ENCODE measurements at regions not wholly inside any gene's neighbourhood (a gene's known extent, or its start where the extent isn't known, plus 50 kb on each side); places are given as distances from the start of the nearest gene placed in this dataset.
A peak's percentile ranks its signal among the peaks of the same experiment; 100 is the strongest.

DNA sequence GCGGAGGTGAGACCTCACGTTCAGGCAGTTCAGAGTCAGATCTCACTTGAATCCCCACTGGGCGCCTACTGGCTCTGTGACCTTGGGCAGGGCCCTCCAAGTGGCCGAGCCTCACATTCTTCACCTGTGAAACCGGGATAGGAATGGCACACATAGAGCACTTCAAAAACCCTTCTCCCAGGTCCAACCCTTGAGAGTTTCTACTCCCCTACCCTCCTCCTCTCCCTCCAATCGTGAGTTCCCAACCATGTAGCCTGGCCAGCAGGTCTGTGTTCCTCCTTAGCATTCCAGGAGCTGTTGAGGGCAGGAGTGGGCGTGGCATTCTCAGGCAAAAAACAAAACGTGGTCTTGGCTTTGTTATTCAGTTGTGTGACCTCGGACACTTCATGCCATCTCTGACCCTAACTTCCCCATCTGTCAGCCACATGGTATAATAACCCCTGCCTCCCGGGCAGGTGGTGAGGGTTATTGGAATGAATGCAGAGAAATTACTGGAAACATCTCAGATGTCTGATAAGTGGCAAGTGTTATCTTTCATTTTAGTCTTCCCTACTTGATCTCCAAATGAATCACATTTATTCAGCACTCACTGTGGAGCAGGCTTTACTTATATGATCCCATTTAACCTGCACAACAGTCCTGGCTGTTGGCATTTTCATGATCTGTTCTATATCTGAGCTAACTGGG is 112.8 kb upstream of the BOD1 start:
- no peak for TF ChIP-seq CTCF (conservative IDR thresholded peaks at IDR 0.05)
- no peak for DNase-seq (ENCODE audit: extremely low spot score, unreplicated experiment)

DNA sequence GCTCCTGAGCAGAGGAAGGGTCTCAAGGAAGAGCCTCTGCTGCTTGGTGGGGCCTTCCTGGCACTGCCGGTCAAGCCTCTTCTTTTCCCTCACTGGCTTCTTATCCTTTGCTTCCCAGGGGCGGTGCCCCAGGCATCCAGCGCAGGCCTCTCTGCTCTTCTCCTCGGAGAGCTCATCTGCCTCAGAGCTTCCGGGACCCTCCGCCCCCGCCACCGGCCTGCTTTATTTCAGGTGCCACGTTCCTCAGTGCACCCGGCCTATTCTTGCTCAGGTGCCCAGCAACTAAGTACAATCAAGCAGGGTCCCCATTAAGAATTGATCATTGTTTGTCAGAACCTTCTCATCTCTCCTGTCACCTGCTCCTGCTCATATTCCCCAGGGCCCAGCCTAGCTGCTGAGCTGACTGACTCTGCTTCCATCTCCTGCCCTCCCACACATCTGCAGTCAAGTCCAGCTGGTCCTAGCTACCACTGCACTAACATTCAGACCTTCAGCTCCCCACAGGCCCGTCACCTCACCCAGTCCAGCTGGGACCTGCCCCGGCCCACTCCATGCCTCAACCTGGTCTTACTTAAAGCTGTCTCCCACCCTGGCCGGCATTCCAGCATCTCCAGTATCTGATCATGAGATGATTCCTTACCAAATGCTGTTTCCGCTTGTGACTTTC is 114.3 kb upstream of the BOD1 start:
- Mint-ChIP-seq H3K9me3 (no peaks in the 10 kb centered on the region), H3K4me1 (ENCODE audit: unreplicated experiment) (peaks cover 31% of the 10 kb centered on the region), H3K4me3 (no peak overlapping the region), H3K36me3 (no peaks in the 10 kb centered on the region), H3K27ac (peak overlapping the region; percentile 9), H3K27me3 (no peaks in the 10 kb centered on the region)
- no peak for TF ChIP-seq CTCF (conservative IDR thresholded peaks at IDR 0.05)
- DNase-seq (ENCODE audit: extremely low spot score, unreplicated experiment): no peak

More for the DNA sequence above, 112.8 kb upstream of the BOD1 start:
- Mint-ChIP-seq H3K9me3 (no peaks in the 10 kb centered on the region), H3K27ac (no peak overlapping the region), H3K4me1 (ENCODE audit: unreplicated experiment) (peaks cover 20% of the 10 kb centered on the region), H3K4me3 (no peak overlapping the region), H3K36me3 (no peaks in the 10 kb centered on the region), H3K27me3 (no peaks in the 10 kb centered on the region)

DNA sequence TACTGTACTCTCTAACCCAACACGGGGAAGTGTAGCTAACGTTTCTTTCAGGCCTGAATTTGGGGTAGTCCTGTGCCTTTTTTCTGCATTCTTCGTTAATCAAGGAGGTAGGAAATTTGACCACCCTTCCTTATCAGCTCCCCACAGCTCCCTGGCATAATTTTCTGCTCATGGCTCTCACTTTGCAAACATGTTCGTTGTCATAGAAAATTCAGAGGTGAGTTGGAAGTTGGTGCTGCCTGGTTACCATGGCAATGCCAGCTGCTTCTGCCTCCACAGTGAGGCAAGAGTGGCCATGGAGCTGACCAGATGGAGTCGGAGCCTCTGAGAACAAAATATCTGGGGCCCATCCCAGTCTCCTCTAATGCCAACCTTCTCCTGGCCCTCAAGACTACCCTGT is 116.6 kb upstream of the BOD1 start:
- TF ChIP-seq CTCF (conservative IDR thresholded peaks at IDR 0.05): no peak
- Mint-ChIP-seq H3K4me1 (ENCODE audit: unreplicated experiment) (peaks cover 43% of the 10 kb centered on the region), H3K27ac (peak overlapping the region; percentile 65), H3K9me3 (no peaks in the 10 kb centered on the region), H3K36me3 (no peaks in the 10 kb centered on the region), H3K4me3 (no peak overlapping the region), H3K27me3 (no peaks in the 10 kb centered on the region)
- no peak for DNase-seq (ENCODE audit: extremely low spot score, unreplicated experiment)

DNA sequence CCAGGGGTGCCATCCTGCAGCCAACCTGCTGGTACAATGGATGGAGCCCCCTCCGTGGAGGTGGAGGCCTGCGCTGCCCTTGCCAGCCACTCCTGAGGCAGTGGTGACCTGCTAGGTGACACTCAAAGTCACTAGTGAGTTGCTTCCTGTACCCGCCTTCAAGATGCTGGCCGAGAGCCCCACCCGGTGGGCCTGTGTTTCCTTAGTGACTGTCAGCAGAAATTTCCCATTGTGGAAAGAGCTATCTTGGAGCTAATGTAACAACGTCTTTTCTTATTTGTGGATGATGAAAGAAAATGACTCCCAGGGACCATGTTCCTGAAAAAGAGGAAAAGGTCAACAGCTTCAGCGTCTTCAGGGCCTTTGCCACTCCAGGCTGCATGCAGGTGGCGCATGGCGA is 117.0 kb upstream of the BOD1 start:
- Mint-ChIP-seq H3K4me1 (ENCODE audit: unreplicated experiment) (peaks cover 39% of the 10 kb centered on the region), H3K9me3 (no peaks in the 10 kb centered on the region), H3K27ac (no peak overlapping the region)

DNA sequence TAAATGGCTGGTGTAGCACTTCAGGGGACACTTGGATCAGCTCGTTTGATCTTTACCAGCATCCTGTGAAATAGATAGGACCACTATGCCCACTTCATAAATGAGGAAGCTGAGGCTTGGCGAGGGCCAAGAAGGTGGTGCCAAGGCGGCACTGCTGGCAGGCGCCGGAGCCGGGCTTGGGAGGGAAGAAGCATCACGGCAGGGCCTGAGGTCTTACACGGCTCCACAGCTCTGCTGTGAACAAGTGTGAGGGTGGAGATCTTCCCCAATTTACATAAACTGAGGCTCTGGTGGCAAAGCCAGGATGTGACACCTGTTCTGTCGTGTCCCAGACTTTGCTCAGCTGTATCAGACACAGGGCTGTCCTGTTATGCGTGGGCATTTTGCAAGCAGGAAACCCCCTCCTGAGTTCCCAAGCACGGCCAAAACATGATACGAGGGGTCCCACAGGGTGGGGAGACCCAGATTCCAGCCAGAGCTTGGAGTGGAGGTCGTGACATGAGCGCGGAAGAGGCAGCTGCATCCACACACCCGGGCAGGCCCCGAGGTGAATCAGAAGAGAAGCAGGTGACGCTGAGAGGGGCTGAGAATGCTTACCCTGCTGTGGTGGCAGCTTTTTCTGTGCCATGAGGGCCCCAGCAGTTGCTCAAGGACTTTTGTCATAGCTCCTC is 117.5 kb upstream of the BOD1 start:
- Mint-ChIP-seq H3K9me3 (no peaks in the 10 kb centered on the region), H3K36me3 (no peaks in the 10 kb centered on the region), H3K27ac (no peak overlapping the region), H3K4me3 (no peak overlapping the region), H3K27me3 (no peaks in the 10 kb centered on the region), H3K4me1 (ENCODE audit: unreplicated experiment) (peaks cover 36% of the 10 kb centered on the region)
- TF ChIP-seq CTCF (conservative IDR thresholded peaks at IDR 0.05): no peak
- DNase-seq (ENCODE audit: extremely low spot score, unreplicated experiment): no peak

More for the DNA sequence above, 117.0 kb upstream of the BOD1 start:
- no peak overlapping the region for H3K4me3 Mint-ChIP-seq
- TF ChIP-seq CTCF (conservative IDR thresholded peaks at IDR 0.05): no peak
- H3K27me3 Mint-ChIP-seq: no peaks in the 10 kb centered on the region
- H3K36me3 Mint-ChIP-seq: no peaks in the 10 kb centered on the region
- no peak for DNase-seq (ENCODE audit: extremely low spot score, unreplicated experiment)
